Activated naive CD8-positive, alpha-beta T cell treated with anti-CD3 and anti-CD28 coated beads, Interleukin-2, amount 50 U/mL, for 16 hours (primary cell): ENCODE measurements at regions not wholly inside any gene's neighbourhood (a gene's known extent, or its start where the extent isn't known, plus 50 kb on each side); places are given as distances from the start of the nearest gene placed in this dataset.

Source experiments
- DNase-seq: peaks from one replicate; pipeline ENCODE4 v3.0.0-alpha.2; 2020; ENCODE audit warnings: low read depth, low spot score

GRCh38 chr14:87879389-87879788 lies 113.6 kb downstream of the GALC start:
- DNase-seq: no peak

DNA sequence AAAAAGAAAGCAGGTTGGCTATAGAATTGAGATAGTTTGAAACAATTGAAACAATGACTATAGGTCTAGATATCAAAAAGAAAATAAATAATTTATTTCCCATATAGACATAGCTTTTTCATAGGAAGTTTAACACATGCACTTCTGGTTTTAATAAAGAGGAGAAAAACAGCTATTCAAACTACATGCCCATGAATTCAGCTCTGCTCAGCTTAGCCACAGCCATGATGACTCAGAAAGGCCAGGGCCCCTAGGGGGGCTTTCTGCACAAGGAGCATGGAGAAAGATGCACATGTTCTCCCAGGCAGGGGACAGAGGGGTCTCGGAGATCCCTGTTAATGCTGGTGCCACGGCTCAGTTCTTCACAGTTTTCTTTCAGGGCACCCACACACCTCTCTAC lies 114.0 kb downstream of the GALC start:
- no peak for DNase-seq

DNA sequence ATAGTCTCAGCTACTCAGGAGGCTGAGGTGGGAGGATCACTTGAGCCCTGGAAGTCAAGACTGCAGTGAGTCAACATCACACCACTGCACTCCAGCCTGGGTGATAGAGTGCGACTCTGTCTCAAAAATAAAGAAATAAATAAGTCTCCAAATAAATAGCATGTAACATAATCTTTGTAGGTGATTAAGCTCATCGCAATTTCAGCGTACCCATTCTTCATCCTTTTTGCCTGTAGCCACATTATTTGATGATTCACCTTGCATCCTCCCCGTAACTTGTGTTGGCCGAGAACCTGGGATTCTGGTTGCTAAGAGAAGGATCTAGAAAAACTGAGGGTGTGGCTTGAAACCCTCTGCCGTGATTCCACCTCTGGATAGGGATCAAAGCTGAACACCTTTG lies 115.1 kb downstream of the GALC start:
- no peak for DNase-seq

DNA sequence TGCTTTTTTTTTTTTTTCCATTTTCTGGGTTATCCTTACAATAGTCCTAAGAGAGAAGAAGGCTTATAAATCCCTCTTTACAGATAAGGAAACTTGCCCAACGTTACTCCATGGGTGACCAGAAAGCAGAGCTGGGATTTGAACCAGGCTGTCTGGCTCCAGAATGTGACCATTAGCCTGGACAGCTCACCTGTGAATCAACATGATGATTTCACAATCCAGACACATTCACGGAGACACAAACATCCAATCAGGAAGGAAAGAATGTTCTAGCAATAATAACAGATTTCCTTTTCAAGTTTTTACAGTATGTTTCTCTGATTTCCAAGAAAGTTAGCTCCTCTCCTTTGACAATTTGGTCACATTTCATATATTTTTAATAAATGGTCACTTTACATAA lies 118.3 kb downstream of the GALC start:
- DNase-seq: no peak

GRCh38 chr14:87873741-87874140 lies 119.2 kb downstream of the GALC start:
- DNase-seq: no peak

DNA sequence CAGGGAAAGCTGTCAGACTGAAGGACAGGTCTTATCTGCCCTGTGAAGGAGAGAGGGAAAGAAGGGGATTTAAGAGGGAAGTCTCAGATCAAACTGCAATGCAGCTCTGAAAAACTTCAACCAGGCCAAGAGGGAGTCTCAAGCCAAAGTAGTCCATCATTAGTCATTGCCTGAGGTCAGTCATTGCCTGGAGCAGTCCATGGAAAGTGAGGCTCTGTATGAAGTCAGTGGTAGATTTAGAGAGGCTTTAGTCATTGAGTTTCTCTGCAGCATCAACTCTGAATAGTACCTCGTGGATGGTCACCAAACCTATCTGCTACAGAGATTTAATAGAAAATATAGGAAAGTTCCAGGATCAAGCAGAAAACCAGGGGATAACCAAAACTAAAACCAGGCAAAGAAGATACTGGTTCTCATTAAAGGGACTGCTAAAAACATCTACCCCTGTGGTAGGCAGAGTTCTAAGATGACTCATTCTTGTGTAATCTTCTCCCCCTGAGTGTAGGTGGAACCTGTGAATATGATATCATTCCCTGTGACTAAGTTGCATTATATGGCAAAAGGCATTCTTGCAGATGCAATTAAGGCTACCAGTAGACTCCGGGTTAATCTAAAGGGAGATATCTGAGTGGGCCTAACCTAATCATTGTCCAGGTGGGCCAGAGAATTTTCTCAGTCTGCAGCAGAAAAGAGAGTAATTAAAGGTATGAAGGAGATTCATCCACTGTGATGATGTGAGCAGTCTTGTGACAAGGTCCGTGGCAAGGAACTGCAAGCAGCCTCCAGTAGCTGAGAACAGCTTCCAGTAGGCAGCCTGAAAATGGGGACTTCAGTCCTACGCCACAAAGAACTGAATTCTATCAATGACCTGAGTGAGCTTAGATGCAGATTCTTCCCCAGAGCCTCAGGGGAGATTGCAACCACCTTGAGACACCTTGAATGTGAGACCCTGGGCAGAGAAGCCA lies 123.1 kb downstream of the GALC start:
- DNase-seq: no peak

GRCh38 chr14:87868920-87869319 lies 124.1 kb downstream of the GALC start:
- no peak for DNase-seq

- DNase-seq: no peak
These were observed 126.9 kb downstream of the GALC start for GRCh38 chr14:87866116-87866515.

GRCh38 chr14:87864356-87865270 lies 128.4 kb downstream of the GALC start:
- no peak for DNase-seq

DNA sequence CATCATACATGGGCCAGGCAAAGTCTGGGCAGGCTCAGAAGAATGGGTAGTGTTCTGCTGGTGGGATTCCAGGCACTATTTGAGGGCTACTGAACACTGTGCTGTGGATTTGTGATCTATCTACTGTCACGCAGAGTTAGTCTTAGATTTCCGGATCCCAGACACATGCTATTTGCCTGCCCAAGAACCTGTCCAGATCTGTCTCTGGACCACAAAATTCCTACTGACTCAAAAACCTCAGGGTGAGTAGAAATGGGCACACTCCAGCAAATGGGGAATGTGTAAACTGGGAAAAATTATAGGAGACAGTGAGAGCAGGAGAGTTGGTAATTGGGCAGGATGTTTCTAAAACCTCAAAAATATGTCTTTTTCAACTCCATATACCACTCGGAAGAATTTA lies 129.9 kb downstream of the GALC start:
- no peak for DNase-seq

DNA sequence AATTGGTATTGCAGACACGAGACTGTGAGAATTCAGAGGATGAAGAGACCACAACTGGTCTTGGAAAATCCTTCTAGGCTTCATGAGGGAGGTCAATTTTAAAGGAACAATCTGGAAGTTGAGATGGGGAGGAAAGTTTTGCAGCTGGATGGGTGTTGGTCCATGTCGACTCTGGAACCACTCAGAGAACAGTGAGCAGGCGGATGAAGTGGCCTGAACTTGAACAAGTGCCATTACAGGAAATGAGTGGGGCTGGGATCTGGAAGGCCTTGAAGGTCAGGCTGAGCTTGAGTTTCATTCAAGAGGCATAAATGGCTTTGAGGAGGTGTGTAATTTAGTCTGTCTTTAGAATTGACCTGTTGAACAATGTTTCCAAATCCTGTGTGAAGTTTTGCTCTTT lies 140.9 kb downstream of the GALC start:
- DNase-seq: no peak

GRCh38 chr14:87851190-87851589 lies 141.8 kb downstream of the GALC start:
- no peak for DNase-seq

GRCh38 chr14:87847216-87847755 lies 145.7 kb downstream of the GALC start:
- no peak for DNase-seq

GRCh38 chr14:87840906-87841305 lies 152.1 kb downstream of the GALC start:
- no peak for DNase-seq

DNA sequence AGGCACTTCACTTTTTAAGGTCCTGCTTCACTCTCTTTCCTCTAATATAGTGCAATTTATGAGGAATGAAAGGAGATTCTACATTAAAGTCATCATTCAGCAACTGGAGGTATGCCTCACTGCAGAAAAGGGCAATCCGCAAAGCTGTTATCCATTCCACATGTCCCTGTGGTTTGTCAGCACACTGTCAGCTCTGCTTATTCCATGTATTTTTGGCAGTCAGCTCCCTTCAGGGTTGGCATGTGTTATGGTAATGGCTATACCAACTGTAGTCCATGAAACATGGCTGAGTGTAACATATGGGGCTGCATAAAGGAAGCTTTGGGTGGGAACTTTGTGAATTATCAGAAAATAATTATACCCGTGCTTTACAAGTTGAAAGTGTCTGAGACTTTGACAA lies 154.1 kb downstream of the GALC start:
- no peak for DNase-seq

DNA sequence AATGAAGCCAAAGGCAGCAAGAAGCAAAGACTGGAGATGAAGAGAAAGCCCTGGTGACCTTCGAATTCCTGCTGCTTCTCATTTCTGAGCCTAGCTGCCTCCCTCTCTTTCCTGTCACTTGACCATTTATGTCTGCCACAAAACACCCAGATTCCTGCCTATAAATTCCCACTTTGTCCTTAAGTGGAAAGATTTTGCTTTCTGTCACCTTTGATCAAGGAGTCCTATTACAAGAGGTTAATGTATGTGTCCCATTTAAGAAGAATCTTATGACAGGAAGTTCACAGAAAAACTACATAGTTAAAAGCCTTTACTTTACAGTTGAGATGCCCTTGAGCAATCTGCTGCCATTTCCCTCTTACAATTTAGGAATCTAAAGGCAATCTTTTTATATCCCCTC lies 155.7 kb downstream of the GALC start:
- no peak for DNase-seq

DNA sequence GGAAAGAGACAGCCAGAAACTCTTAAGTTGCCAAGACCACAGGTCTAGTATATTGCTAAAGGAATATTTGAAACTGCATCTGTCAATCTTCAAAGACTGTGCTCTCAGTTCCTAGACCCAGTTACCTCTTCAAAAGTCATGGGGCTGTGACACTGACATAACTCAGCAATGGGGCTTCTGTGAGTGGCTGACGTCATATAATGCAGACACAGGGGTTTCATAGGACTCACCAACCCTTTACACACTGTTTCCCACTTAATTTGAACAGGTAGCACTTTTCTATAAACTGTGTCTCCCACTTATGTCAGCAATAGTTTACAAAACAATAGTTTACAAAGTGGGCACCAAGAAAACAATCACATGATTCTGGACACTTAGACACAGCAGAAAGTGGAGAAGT lies 158.4 kb downstream of the GALC start:
- DNase-seq: no peak

DNA sequence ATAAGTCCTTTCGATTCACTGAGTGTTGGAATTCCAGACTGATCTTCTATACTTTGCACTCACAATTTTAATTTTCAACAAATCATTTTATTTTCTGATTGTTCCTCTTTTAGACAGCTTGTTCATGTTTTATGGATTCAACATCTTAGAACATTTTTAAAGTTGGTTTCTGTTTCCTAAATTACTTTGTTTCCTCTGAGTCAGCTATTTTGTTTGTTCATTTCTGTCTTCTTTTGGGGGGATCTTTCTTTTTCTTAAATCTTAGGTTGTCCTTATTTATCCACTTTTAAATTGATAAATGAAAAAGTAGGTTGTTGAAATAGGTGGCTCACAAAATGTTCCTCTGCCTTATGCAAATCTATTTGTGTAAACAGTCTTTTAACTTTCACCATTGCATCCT lies 160.0 kb downstream of the GALC start:
- DNase-seq: no peak

- no peak for DNase-seq
These were observed 162.4 kb downstream of the GALC start for GRCh38 chr14:87830443-87831096.

DNA sequence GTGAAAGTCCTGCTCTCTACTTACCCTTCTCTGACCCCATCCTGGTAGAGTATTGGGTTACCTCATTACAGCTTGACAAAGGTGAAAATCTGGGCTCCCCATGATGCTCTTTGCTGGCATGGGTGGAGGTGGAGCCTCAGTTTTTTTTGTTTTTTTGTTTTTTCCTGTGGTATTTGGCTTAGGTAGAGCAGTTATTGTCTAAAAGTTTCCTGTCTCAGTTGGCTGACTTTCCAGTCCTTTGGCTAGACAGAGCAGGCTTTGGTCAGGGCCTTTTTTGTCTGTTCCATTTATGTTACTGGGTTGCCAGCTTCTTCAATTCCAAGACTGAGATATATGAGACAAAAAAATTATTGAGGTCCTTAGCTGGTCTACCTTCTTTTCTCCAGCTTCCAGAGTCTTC lies 163.4 kb downstream of the GALC start:
- DNase-seq: no peak

DNA sequence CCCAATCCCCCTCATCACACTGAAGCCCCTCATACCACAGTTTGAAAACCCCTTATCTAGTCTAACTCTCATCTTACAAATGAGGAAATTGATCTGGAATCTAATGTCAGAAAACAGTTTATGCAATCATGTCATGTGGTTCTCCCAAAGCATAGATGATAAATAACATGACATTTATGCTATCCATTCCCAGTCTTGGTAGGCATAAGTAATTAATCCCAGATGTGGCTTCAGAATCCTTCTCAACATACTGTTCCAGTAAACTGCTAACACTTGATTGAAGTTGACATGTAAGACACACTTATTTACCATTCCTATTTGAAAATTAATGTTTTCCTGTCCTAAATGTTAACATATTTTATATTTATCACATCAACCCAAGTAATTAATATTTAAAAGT lies 168.7 kb downstream of the GALC start:
- no peak for DNase-seq

DNA sequence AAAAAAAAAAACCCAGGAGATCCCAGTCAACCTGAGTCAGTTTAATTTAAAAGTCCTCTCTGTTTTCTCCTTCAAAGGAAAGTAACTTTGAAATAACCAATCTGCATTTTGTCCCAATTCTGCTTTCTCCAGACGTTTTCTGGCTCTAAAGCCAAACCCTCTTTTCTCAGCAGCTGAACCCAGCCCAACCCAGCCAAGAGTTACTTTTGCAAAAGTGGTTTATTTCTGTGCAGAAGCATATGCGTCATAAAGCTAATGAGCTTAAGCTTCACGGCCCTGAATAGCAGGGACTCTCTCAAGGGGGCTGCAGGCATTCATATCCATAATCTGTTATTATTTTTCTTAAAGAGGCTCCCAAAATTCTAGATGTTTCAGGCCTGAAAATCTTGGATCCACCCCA lies 176.6 kb downstream of the GALC start:
- no peak for DNase-seq
